Activated CD4-positive, alpha-beta memory T cell treated with anti-CD3 and anti-CD28 coated beads, Interleukin-2, amount 10 ng/mL, durations not matched to agents 7 days and 5 days (primary cell): ENCODE measurements at regions not wholly inside any gene's neighbourhood (a gene's known extent, or its start where the extent isn't known, plus 50 kb on each side); places are given as distances from the start of the nearest gene placed in this dataset.

ENCODE experiments used
- CTCF ChIA-PET: fragments of 350-600 bp; sonication (Branson Sonifier 250); formaldehyde crosslinking; loops from one replicate; lab custom pipeline; 2021; ENCODE audit warnings: antibody characterized with exemption, inconsistent platforms; lab: Charles Lee
- POLR2A ChIA-PET: fragments of 350-600 bp; sonication (Branson Sonifier 250); formaldehyde crosslinking; loops from one replicate; lab custom pipeline; 2021; ENCODE audit warnings: antibody characterized with exemption; lab: Charles Lee
- DNase-seq: peaks from one replicate; pipeline ENCODE4 v3.0.0-alpha.2; 2020
- H3K27ac Mint-ChIP-seq: one replicate; pipeline ENCODE4 v1.8.0; 2021; ENCODE audit warnings: mild to moderate bottlenecking, mixed read lengths
- H3K27me3 Mint-ChIP-seq: one replicate; pipeline ENCODE4 v1.8.0; 2021; ENCODE audit warnings: mixed read lengths
- H3K36me3 Mint-ChIP-seq: one replicate; pipeline ENCODE4 v1.8.0; 2021; ENCODE audit warnings: low read depth, mixed read lengths
- H3K4me1 Mint-ChIP-seq: one replicate; pipeline ENCODE4 v1.8.0; 2021; ENCODE audit warnings: mixed read lengths
- H3K4me3 Mint-ChIP-seq: one replicate; pipeline ENCODE4 v1.8.0; 2021; ENCODE audit warnings: mild to moderate bottlenecking, mixed read lengths
- H3K9me3 Mint-ChIP-seq: one replicate; pipeline ENCODE4 v1.8.0; 2021; ENCODE audit warnings: mixed read lengths

- H3K9me3 Mint-ChIP-seq: no peaks in the 10 kb centered on the region
- DNase-seq: no peak
- H3K4me1 Mint-ChIP-seq: no peaks in the 10 kb centered on the region
- no peaks in the 10 kb centered on the region for H3K36me3 Mint-ChIP-seq
- CTCF ChIA-PET: no interaction called here
- H3K27ac Mint-ChIP-seq: no peak overlapping the region
- POLR2A ChIA-PET: no interaction called here
- no peaks in the 10 kb centered on the region for H3K27me3 Mint-ChIP-seq
- no peak overlapping the region for H3K4me3 Mint-ChIP-seq
These were observed 102.6 kb downstream of the PTPRS start for GRCh38 chr19:5237939-5238480.

GRCh38 chr19:5237190-5237780 is 103.3 kb downstream of the PTPRS start:
- no peak for DNase-seq
- H3K9me3 Mint-ChIP-seq: no peaks in the 10 kb centered on the region
- ChIA-PET CTCF (no interaction called here), POLR2A (no interaction called here)
- H3K4me3 Mint-ChIP-seq: no peak overlapping the region
- H3K27ac Mint-ChIP-seq: no peak overlapping the region
- no peaks in the 10 kb centered on the region for H3K27me3 Mint-ChIP-seq
- H3K36me3 Mint-ChIP-seq: no peaks in the 10 kb centered on the region
- H3K4me1 Mint-ChIP-seq: no peaks in the 10 kb centered on the region

GRCh38 chr19:5235458-5236219 is 105.0 kb downstream of the PTPRS start:
- ChIA-PET CTCF (no interaction called here), POLR2A (no interaction called here)
- Mint-ChIP-seq H3K27me3 (no peaks in the 10 kb centered on the region), H3K4me3 (no peak overlapping the region), H3K36me3 (no peaks in the 10 kb centered on the region), H3K4me1 (no peaks in the 10 kb centered on the region), H3K9me3 (no peaks in the 10 kb centered on the region), H3K27ac (no peak overlapping the region)
- no peak for DNase-seq

GRCh38 chr19:5234412-5234811 is 106.2 kb downstream of the PTPRS start:
- no peaks in the 10 kb centered on the region for H3K36me3 Mint-ChIP-seq
- DNase-seq: no peak
- ChIA-PET CTCF (no interaction called here), POLR2A (no interaction called here)
- peaks cover 4% of the 10 kb centered on the region for H3K27me3 Mint-ChIP-seq
- H3K27ac Mint-ChIP-seq: no peak overlapping the region
- no peaks in the 10 kb centered on the region for H3K4me1 Mint-ChIP-seq
- no peaks in the 10 kb centered on the region for H3K9me3 Mint-ChIP-seq
- H3K4me3 Mint-ChIP-seq: no peak overlapping the region

GRCh38 chr19:5232798-5233505 is 107.7 kb downstream of the PTPRS start:
- no peak for DNase-seq
- Mint-ChIP-seq H3K4me3 (no peak overlapping the region), H3K36me3 (no peaks in the 10 kb centered on the region), H3K27me3 (peaks cover 13% of the 10 kb centered on the region), H3K9me3 (no peaks in the 10 kb centered on the region), H3K4me1 (no peaks in the 10 kb centered on the region), H3K27ac (no peak overlapping the region)
- POLR2A ChIA-PET: no interaction called here
- CTCF ChIA-PET: no interaction called here

GRCh38 chr19:5231857-5232678 is 108.5 kb downstream of the PTPRS start:
- CTCF ChIA-PET: no interaction called here
- H3K4me3 Mint-ChIP-seq: no peak overlapping the region
- POLR2A ChIA-PET: no interaction called here
- no peak for DNase-seq
- H3K27ac Mint-ChIP-seq: no peak overlapping the region
- H3K9me3 Mint-ChIP-seq: no peaks in the 10 kb centered on the region
- no peaks in the 10 kb centered on the region for H3K36me3 Mint-ChIP-seq
- peaks cover 15% of the 10 kb centered on the region for H3K27me3 Mint-ChIP-seq
- no peaks in the 10 kb centered on the region for H3K4me1 Mint-ChIP-seq

GRCh38 chr19:5230730-5231555 is 109.7 kb downstream of the PTPRS start:
- DNase-seq: no peak
- Mint-ChIP-seq H3K27ac (no peak overlapping the region), H3K4me1 (no peaks in the 10 kb centered on the region), H3K36me3 (no peaks in the 10 kb centered on the region), H3K9me3 (no peaks in the 10 kb centered on the region), H3K4me3 (no peak overlapping the region), H3K27me3 (peaks cover 15% of the 10 kb centered on the region)
- ChIA-PET CTCF (no interaction called here), POLR2A (no interaction called here)

- Mint-ChIP-seq H3K36me3 (no peaks in the 10 kb centered on the region), H3K27me3 (peaks cover 15% of the 10 kb centered on the region), H3K4me1 (no peaks in the 10 kb centered on the region), H3K4me3 (no peak overlapping the region), H3K27ac (no peak overlapping the region), H3K9me3 (no peaks in the 10 kb centered on the region)
- POLR2A ChIA-PET: no interaction called here
- CTCF ChIA-PET: no interaction called here
- DNase-seq: no peak
These were observed 110.8 kb downstream of the PTPRS start for GRCh38 chr19:5229778-5230335.

- Mint-ChIP-seq H3K36me3 (no peaks in the 10 kb centered on the region), H3K27ac (no peak overlapping the region), H3K27me3 (peaks cover 15% of the 10 kb centered on the region), H3K4me1 (no peaks in the 10 kb centered on the region), H3K4me3 (no peak overlapping the region), H3K9me3 (no peaks in the 10 kb centered on the region)
- DNase-seq: no peak
- POLR2A ChIA-PET: no interaction called here
- CTCF ChIA-PET: no interaction called here
These were observed 111.5 kb downstream of the PTPRS start for GRCh38 chr19:5228932-5229777.

- DNase-seq: no peak
- H3K4me3 Mint-ChIP-seq: no peak overlapping the region
- ChIA-PET POLR2A (no interaction called here), CTCF (no interaction called here)
- H3K4me1 Mint-ChIP-seq: no peaks in the 10 kb centered on the region
- no peak overlapping the region for H3K27ac Mint-ChIP-seq
- no peaks in the 10 kb centered on the region for H3K36me3 Mint-ChIP-seq
- H3K9me3 Mint-ChIP-seq: no peaks in the 10 kb centered on the region
- H3K27me3 Mint-ChIP-seq: peaks cover 15% of the 10 kb centered on the region
These were observed 112.1 kb downstream of the PTPRS start for GRCh38 chr19:5228490-5228889.

- Mint-ChIP-seq H3K4me1 (no peaks in the 10 kb centered on the region), H3K4me3 (no peak overlapping the region), H3K27ac (no peak overlapping the region), H3K27me3 (peaks cover 15% of the 10 kb centered on the region), H3K9me3 (no peaks in the 10 kb centered on the region), H3K36me3 (no peaks in the 10 kb centered on the region)
- DNase-seq: no peak
- CTCF ChIA-PET: no interaction called here
- POLR2A ChIA-PET: no interaction called here
These were observed 114.9 kb downstream of the PTPRS start for GRCh38 chr19:5225486-5226345.
